ENCODE measurements at regions not wholly inside any gene's neighbourhood (a gene's known extent, or its start where the extent isn't known, plus 50 kb on each side); places are given as distances from the start of the nearest gene placed in this dataset.

DNA sequence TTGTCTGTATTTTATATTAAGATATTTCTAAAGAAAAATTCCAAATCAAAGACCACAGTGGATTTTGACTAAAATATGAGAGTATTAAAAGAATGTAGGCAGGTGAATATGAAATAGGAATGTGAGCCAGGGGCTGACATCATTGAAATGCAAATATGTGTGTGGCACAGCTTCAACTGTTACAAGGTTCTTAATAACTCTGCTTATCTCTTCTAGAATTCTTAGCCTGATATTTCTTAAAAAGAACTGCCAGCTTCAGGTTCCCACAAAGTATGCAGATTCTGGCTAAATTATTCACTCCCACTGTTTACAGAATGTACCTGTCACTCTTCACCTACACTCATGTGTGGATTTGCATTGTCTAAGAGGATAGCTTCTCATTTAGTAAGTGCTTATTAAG is 274.4 kb downstream of the DIRAS2 start:
- no peak overlapping the region for H3K4me3 ChIP-seq (ENCODE audit: low read depth, low read length)
- H3K36me3 ChIP-seq (replicated peaks): no peaks in the 10 kb centered on the region
- in situ Hi-C loops (cut with HindIII; ENCODE audit: low pct_ligation_motif_present, low sequenced_read_pairs): no loop called here
- DNase-seq: no peak
- TF ChIP-seq, protein P1, sequence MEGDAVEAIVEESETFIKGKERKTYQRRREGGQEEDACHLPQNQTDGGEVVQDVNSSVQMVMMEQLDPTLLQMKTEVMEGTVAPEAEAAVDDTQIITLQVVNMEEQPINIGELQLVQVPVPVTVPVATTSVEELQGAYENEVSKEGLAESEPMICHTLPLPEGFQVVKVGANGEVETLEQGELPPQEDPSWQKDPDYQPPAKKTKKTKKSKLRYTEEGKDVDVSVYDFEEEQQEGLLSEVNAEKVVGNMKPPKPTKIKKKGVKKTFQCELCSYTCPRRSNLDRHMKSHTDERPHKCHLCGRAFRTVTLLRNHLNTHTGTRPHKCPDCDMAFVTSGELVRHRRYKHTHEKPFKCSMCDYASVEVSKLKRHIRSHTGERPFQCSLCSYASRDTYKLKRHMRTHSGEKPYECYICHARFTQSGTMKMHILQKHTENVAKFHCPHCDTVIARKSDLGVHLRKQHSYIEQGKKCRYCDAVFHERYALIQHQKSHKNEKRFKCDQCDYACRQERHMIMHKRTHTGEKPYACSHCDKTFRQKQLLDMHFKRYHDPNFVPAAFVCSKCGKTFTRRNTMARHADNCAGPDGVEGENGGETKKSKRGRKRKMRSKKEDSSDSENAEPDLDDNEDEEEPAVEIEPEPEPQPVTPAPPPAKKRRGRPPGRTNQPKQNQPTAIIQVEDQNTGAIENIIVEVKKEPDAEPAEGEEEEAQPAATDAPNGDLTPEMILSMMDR (IDR thresholded peaks at IDR 0.05; ENCODE audit: low read depth, low read length, missing control alignments): no peak
- no peak overlapping the region for H3K27ac ChIP-seq
- H3K27me3 ChIP-seq (replicated peaks): no peaks in the 10 kb centered on the region

GRCh38 chr9:90368928-90369327 is 273.7 kb downstream of the DIRAS2 start:
- H3K27me3 ChIP-seq (replicated peaks): no peaks in the 10 kb centered on the region
- no peaks in the 10 kb centered on the region for H3K36me3 ChIP-seq (replicated peaks)
- in situ Hi-C loops (cut with HindIII; ENCODE audit: low pct_ligation_motif_present, low sequenced_read_pairs): no loop called here
- no peak overlapping the region for H3K27ac ChIP-seq
- TF ChIP-seq, protein P1 (IDR thresholded peaks at IDR 0.05; ENCODE audit: low read depth, low read length, missing control alignments): no peak
- DNase-seq: no peak
- H3K4me3 ChIP-seq (ENCODE audit: low read depth, low read length): no peak overlapping the region

GRCh38 chr9:90379771-90380170 is 262.9 kb downstream of the DIRAS2 start:
- no peak overlapping the region for H3K4me3 ChIP-seq (ENCODE audit: low read depth, low read length)
- DNase-seq: no peak
- in situ Hi-C loops (cut with HindIII; ENCODE audit: low pct_ligation_motif_present, low sequenced_read_pairs): no loop called here

GRCh38 chr9:90385146-90385545 is 257.5 kb downstream of the DIRAS2 start:
- no peaks in the 10 kb centered on the region for H3K36me3 ChIP-seq (replicated peaks)
- DNase-seq: no peak
- H3K27ac ChIP-seq: no peak overlapping the region
- TF ChIP-seq, protein P1 (IDR thresholded peaks at IDR 0.05; ENCODE audit: low read depth, low read length, missing control alignments): no peak
- H3K4me3 ChIP-seq (ENCODE audit: low read depth, low read length): no peak overlapping the region
- in situ Hi-C loops (cut with HindIII; ENCODE audit: low pct_ligation_motif_present, low sequenced_read_pairs): no loop called here
- no peaks in the 10 kb centered on the region for H3K27me3 ChIP-seq (replicated peaks)

More at GRCh38 chr9:90379771-90380170, 262.9 kb downstream of the DIRAS2 start:
- TF ChIP-seq, protein P1 (IDR thresholded peaks at IDR 0.05; ENCODE audit: low read depth, low read length, missing control alignments): no peak
- Histone ChIP-seq H3K36me3 (replicated peaks) (no peaks in the 10 kb centered on the region), H3K27me3 (replicated peaks) (no peaks in the 10 kb centered on the region), H3K27ac (no peak overlapping the region)

GRCh38 chr9:90393365-90394152 is 249.1 kb downstream of the DIRAS2 start:
- in situ Hi-C loops (cut with HindIII; ENCODE audit: low pct_ligation_motif_present, low sequenced_read_pairs): no loop called here
- Histone ChIP-seq H3K4me3 (ENCODE audit: low read depth, low read length) (no peak overlapping the region), H3K27ac (no peak overlapping the region), H3K27me3 (replicated peaks) (no peaks in the 10 kb centered on the region), H3K36me3 (replicated peaks) (no peaks in the 10 kb centered on the region)
- DNase-seq: no peak
- TF ChIP-seq, protein P1 (IDR thresholded peaks at IDR 0.05; ENCODE audit: low read depth, low read length, missing control alignments): no peak

DNA sequence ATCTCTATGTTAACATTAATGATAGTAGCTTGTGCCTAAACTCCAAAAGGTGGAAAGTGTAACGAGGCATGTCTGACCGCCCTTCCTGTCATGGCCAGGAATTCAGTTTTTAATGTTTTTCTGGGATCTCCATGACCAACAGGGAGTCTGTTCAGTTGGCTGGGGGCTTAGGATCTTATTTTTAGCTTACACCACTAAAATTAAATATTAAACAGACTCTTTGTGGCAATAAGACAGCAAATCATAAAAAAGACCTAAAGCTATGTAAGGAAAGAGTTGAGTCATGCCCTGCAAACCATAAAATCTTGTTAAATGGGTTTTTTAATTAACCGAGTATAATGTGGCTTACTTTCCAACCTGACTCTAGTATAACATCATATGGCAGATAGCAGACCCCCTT is 247.8 kb downstream of the DIRAS2 start:
- no peak overlapping the region for H3K4me3 ChIP-seq (ENCODE audit: low read depth, low read length)
- no peaks in the 10 kb centered on the region for H3K36me3 ChIP-seq (replicated peaks)
- no peak for DNase-seq
- H3K27ac ChIP-seq: no peak overlapping the region
- in situ Hi-C loops (cut with HindIII; ENCODE audit: low pct_ligation_motif_present, low sequenced_read_pairs): no loop called here
- no peaks in the 10 kb centered on the region for H3K27me3 ChIP-seq (replicated peaks)
- TF ChIP-seq, protein P1 (IDR thresholded peaks at IDR 0.05; ENCODE audit: low read depth, low read length, missing control alignments): no peak

All from brain microvascular endothelial cell (primary cell).